Peyer's patch (tissue), 4 donors: ENCODE measurements at regions not wholly inside any gene's neighbourhood (a gene's known extent, or its start where the extent isn't known, plus 50 kb on each side); places are given as distances from the start of the nearest gene placed in this dataset.

Source experiments
- DNase-seq, 3 donors: peaks; one replicate each; pipeline ENCODE4 v3.0.0-alpha.2; 2017 to 2019
- H3K27ac ChIP-seq, 4 donors: fragments of 200-600 bp; sonication (generic); one replicate each; pipeline ENCODE4 v1.5.1; 2016 to 2019
- H3K27me3 ChIP-seq, 2 donors: fragments of 200-600 bp; sonication (generic); one replicate each; pipeline ENCODE4 v1.5.1; 2019
- H3K36me3 ChIP-seq, 3 donors: fragments of 200-600 bp; sonication (generic); one replicate each; pipeline ENCODE4 v1.5.1; 2016 to 2019
- H3K4me1 ChIP-seq, 4 donors: fragments of 200-600 bp; sonication (generic); one replicate each; pipeline ENCODE4 v1.5.1; 2016 to 2019
- H3K4me3 ChIP-seq, 4 donors: fragments of 200-600 bp; sonication (generic); 1 replicate in 3 of 4; 2 replicates in 1 of 4; pipeline ENCODE4 v1.5.1; 2016 to 2019; ENCODE audit warnings: mild to moderate bottlenecking in 1 of 4
- H3K9me3 ChIP-seq, 4 donors: fragments of 200-600 bp; sonication (generic); one replicate each; pipeline ENCODE4 v1.5.1; 2016 to 2019; ENCODE audit warnings: mild to moderate bottlenecking in 1 of 4
- POLR2A ChIP-seq, 2 donors: fragments of 450-650 bp; IDR thresholded peaks; one replicate each; pipeline ENCODE4 v1.5.1; 2017; ENCODE audit warnings: antibody characterized with exemption in 2 of 2, mild to moderate bottlenecking in 2 of 2, moderate library complexity in 2 of 2
- TF ChIP-seq, protein P1 (sequence below), 6 experiments: fragments of 450-650 bp in 4 of 6; fragments of 200-600 bp in 2 of 6; sonication (generic) in 1 of 6; IDR thresholded peaks; one replicate each; pipeline ENCODE4 v1.5.1; 2017 to 2019; ENCODE audit warnings: antibody characterized with exemption in 6 of 6, mild to moderate bottlenecking in 3 of 6, moderate library complexity in 1 of 6

DNA sequence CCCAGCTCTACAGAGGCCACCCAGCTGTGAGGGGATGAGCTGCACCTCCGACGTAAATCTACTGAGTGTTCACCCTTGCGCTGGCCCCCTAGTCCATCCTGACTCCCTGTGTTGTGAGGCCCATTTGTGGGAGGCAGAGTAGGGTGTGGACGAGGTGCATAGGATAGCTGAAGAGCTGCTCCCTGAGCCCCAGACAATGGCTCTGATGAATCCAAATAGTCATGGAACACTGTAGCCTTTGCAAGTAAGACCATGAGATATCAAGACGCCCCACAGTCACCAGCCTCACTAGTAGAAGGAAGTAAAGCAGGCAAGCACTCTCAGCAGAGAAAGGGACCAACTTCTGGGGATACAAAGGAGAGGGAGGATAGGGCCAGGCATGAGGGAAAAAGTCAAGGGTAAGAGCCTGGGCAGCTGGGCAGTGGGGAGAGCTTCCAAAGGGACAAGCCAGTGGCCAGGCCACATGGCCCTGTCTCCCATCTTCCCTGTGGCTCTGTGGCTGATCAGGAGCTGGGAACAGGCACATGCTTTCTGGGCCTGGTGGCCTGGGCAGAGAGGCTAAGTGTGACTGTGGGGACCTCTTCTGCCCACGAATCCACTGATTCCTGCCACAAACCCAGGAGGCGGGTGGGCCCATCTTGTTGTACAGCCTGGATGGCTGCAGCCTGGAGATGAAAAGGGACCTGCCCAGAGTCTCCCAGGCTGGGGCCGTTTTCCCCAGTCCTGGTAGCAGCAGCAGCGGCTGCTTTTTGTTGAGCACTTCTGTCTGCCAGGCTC, 55.5 kb upstream of the EPS8L3 start:
- no peaks in the 10 kb centered on the region for H3K27me3 ChIP-seq
- no peak overlapping the region for H3K4me3 ChIP-seq
- peaks cover 0 to 5% (median 0%) of the 10 kb centered on the region in 4 donors for H3K9me3 ChIP-seq
- TF ChIP-seq, protein P1, sequence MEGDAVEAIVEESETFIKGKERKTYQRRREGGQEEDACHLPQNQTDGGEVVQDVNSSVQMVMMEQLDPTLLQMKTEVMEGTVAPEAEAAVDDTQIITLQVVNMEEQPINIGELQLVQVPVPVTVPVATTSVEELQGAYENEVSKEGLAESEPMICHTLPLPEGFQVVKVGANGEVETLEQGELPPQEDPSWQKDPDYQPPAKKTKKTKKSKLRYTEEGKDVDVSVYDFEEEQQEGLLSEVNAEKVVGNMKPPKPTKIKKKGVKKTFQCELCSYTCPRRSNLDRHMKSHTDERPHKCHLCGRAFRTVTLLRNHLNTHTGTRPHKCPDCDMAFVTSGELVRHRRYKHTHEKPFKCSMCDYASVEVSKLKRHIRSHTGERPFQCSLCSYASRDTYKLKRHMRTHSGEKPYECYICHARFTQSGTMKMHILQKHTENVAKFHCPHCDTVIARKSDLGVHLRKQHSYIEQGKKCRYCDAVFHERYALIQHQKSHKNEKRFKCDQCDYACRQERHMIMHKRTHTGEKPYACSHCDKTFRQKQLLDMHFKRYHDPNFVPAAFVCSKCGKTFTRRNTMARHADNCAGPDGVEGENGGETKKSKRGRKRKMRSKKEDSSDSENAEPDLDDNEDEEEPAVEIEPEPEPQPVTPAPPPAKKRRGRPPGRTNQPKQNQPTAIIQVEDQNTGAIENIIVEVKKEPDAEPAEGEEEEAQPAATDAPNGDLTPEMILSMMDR (IDR thresholded peaks at IDR 0.05): no peak
- TF ChIP-seq POLR2A (IDR thresholded peaks at IDR 0.05): no peak
- no peak overlapping the region for H3K27ac ChIP-seq
- H3K36me3 ChIP-seq: no peaks in the 10 kb centered on the region
- no peak for DNase-seq
- peaks cover 0 to 18% (median 3%) of the 10 kb centered on the region in 4 donors for H3K4me1 ChIP-seq

DNA sequence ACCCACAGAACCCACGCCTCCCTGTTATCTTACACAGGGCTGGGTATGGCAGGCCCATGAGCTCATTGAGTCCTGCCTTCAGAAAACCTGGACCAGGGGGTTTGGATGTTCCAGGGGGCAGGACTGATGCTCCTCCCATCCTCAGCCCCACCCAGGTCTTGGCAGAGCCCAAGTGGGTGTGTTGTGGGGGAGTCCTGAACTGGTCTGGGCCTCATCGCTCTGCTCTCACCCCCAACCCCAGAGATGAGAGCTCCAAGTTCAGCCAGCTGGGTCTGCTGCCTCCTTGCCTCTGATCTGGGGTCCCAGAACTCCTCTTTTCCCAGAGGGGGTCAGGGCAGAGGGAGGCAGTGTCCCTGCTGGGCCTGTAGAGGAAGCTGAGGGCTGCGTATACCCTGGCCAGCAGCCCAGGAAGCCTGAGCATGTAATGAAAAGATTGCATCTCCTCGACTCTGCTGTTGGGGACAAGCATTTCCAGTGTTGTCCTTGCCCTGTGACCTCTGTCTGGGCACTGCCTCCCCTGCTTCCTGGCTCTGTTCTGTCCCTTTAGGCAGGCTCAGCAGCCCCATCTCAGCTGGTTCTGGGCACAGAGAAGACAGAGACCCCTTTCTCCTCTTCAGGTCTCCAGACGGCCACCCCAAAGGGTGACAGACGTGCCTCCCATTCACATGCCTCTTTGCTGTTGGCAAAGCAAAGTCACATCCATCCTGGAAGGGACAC, 54.7 kb upstream of the EPS8L3 start:
- TF ChIP-seq, protein P1 (IDR thresholded peaks at IDR 0.05): no peak
- TF ChIP-seq POLR2A (IDR thresholded peaks at IDR 0.05): no peak
- Histone ChIP-seq H3K27ac (no peak overlapping the region), H3K36me3 (no peaks in the 10 kb centered on the region), H3K27me3 (no peaks in the 10 kb centered on the region), H3K4me1 (peaks cover 0 to 11% (median 0%) of the 10 kb centered on the region in 4 donors), H3K4me3 (no peak overlapping the region), H3K9me3 (peaks cover 0 to 5% (median 0%) of the 10 kb centered on the region in 4 donors)
- no peak for DNase-seq

DNA sequence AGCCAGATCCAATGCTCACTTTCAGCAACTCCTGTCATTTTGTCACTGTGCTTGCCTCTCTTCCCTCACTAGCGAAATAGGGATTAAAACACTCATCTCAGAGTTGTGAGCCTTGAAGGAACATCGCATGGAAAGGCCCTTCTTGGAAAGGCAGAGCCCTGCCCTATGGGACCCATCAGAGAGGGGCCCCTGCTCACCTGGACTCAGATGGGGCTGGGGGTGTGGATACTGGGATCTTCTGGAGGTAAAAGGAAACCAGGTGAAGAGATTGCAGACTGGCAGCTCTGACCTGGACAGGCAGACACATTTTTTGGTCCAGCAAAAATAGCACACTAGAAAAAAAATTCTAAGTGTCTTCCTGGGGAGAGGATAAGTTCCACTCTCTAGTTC, 54.2 kb upstream of the EPS8L3 start:
- H3K27me3 ChIP-seq: no peaks in the 10 kb centered on the region
- H3K27ac ChIP-seq: no peak overlapping the region
- DNase-seq: no peak
- peaks cover 0 to 5% (median 0%) of the 10 kb centered on the region in 4 donors for H3K9me3 ChIP-seq
- peaks cover 0 to 11% (median 0%) of the 10 kb centered on the region in 4 donors for H3K4me1 ChIP-seq
- H3K36me3 ChIP-seq: no peaks in the 10 kb centered on the region
- no peak overlapping the region for H3K4me3 ChIP-seq
- TF ChIP-seq, protein P1 (IDR thresholded peaks at IDR 0.05): no peak
- TF ChIP-seq POLR2A (IDR thresholded peaks at IDR 0.05): no peak

DNA sequence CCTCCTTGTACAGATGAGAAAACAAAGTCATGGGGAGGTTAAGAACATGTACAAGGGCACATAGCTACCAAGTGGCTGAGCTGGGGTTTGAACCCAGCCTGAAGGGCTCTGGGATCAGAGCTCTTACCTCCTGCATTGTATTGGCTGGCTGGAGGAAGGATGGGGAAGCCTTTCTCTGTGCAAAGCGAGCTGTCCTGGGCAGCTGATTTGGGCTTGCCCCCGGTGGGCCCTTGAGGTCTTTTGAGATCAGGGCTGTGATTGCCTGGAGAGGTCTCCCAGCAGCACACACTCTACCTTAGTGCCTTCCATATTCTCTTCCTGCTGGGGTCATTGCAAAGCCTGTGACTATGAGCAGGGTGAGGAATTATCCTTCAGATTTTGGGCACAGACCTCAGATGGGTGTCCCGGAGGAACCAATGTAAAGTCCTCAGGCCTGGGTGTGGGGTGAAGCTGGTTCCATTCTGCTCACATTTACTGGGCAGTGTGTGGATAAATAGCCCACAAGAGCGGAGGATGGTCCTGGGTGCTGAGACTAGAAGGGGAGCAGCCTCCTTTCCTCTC, 53.3 kb upstream of the EPS8L3 start:
- no peaks in the 10 kb centered on the region for H3K36me3 ChIP-seq
- peaks cover 0 to 11% (median 0%) of the 10 kb centered on the region in 4 donors for H3K4me1 ChIP-seq
- DNase-seq: no peak
- TF ChIP-seq POLR2A (IDR thresholded peaks at IDR 0.05): no peak
- TF ChIP-seq, protein P1 (IDR thresholded peaks at IDR 0.05): no peak
- no peak overlapping the region for H3K4me3 ChIP-seq
- no peak overlapping the region for H3K27ac ChIP-seq
- H3K9me3 ChIP-seq: peaks cover 0 to 5% (median 0%) of the 10 kb centered on the region in 4 donors
- no peaks in the 10 kb centered on the region for H3K27me3 ChIP-seq

DNA sequence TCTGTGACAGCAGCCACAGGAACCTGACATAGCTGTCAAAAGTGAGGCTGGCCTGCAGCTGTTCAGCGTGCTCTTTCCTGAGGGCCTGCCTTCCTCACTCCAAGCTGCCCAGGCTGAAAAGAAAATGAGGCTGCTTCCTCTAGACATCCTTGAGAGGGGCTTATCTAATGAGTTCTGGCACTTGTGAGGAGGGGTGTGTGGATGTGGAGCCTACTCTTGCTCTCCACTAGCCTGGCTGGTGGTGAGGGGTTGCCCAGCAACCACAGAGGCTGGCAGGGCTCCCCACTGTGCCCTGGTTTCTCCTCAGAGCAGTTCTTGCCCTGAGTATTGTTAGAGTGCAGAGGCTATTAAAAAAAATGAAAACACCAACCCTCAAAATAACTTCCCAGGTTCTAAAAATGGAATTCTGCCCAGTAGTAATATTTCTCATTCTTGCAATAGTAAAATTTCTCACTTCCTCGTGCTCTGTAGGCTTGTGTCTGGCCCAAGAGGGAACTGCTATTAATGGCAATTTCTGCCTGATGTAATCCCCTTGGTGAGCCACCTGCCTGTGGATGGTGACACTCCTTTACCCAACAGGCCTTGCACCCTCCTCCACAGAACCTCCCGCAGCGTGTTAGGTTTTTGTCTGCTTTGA, 52.6 kb upstream of the EPS8L3 start:
- TF ChIP-seq, protein P1 (IDR thresholded peaks at IDR 0.05): no peak
- TF ChIP-seq POLR2A (IDR thresholded peaks at IDR 0.05): no peak
- H3K9me3 ChIP-seq: peaks cover 0 to 5% (median 0%) of the 10 kb centered on the region in 4 donors
- H3K27ac ChIP-seq: no peak overlapping the region
- no peaks in the 10 kb centered on the region for H3K36me3 ChIP-seq
- H3K4me1 ChIP-seq: peaks cover 0 to 11% (median 0%) of the 10 kb centered on the region in 4 donors
- DNase-seq: peak in 1 of 3 donors; percentile 38
- no peak overlapping the region for H3K4me3 ChIP-seq
- no peaks in the 10 kb centered on the region for H3K27me3 ChIP-seq
